PC-9 (cell line): ENCODE measurements at regions not wholly inside any gene's neighbourhood (a gene's known extent, or its start where the extent isn't known, plus 50 kb on each side); places are given as distances from the start of the nearest gene placed in this dataset.

Source experiments
- BruUV-seq: library from RNA; stranded (reverse); fragments of 400-500 nt; replicated peaks from 2 replicates; lab custom pipeline; 2021; lab: Mats Ljungman, UMichigan
- CTCF ChIA-PET: fragments of 300-600 bp; sonication (Branson Sonifier 250); formaldehyde crosslinking; loops from one replicate; lab custom pipeline; 2022; ENCODE audit warnings: antibody characterized with exemption; lab: Charles Lee
- POLR2A ChIA-PET: fragments of 300-600 bp; sonication (Branson Sonifier 250); formaldehyde crosslinking; loops from one replicate; lab custom pipeline; 2022; ENCODE audit warnings: antibody characterized with exemption; ENCODE audit not compliant: unreplicated experiment; lab: Charles Lee
- DNase-seq, 2 experiments: peaks; one replicate each; pipeline versions ENCODE4 v3.0.0 to v3.0.0-alpha.2; 2015 to 2022; ENCODE audit warnings: mixed read lengths in 1 of 2
- H2AFZ ChIP-seq: fragments of 200-600 bp; sonication (generic); 2 replicates; pipeline ENCODE4 v1.8.1; 2017; ENCODE audit warnings: antibody characterized with exemption
- H3F3A ChIP-seq: fragments of 200-600 bp; sonication (generic); 2 replicates; pipeline ENCODE4 v1.8.1; 2017; ENCODE audit warnings: antibody characterized with exemption, mild to moderate bottlenecking, low read depth; ENCODE audit not compliant: insufficient read depth
- H3K27ac ChIP-seq: fragments of 200-600 bp; sonication (generic); 2 replicates; pipeline ENCODE4 v1.6.1; 2016; ENCODE audit warnings: mixed run types
- H3K27me3 ChIP-seq: fragments of 200-600 bp; sonication (generic); 2 replicates; pipeline ENCODE4 v1.6.1; 2016; ENCODE audit warnings: low read depth, mixed run types; ENCODE audit not compliant: insufficient read depth
- H3K36me3 ChIP-seq: fragments of 200-600 bp; sonication (generic); 2 replicates; pipeline ENCODE4 v1.6.1; 2016; ENCODE audit warnings: low read depth, mixed run types
- H3K4me1 ChIP-seq: fragments of 200-600 bp; sonication (generic); replicated peaks from 2 replicates; pipeline ENCODE4 v1.6.1; 2016; ENCODE audit warnings: mixed run types; ENCODE audit not compliant: insufficient read depth
- H3K4me2 ChIP-seq: fragments of 200-600 bp; sonication (generic); 2 replicates; pipeline ENCODE4 v1.6.1; 2017; ENCODE audit warnings: mixed run types
- H3K4me3 ChIP-seq: fragments of 200-600 bp; sonication (generic); 2 replicates; pipeline ENCODE4 v1.6.1; 2016; ENCODE audit warnings: mixed run types
- H3K79me2 ChIP-seq: fragments of 200-600 bp; sonication (generic); 2 replicates; pipeline ENCODE4 v1.6.1; 2017; ENCODE audit warnings: low read depth, mixed run types
- H3K9me2 ChIP-seq: fragments of 200-600 bp; sonication (generic); 2 replicates; pipeline ENCODE4 v1.8.1; 2017; ENCODE audit warnings: mild to moderate bottlenecking; ENCODE audit not compliant: insufficient read depth
- H3K9me3 ChIP-seq: fragments of 200-600 bp; sonication (generic); 2 replicates; pipeline ENCODE4 v1.8.1; 2016; ENCODE audit warnings: low read depth; ENCODE audit not compliant: insufficient read depth
- H4K20me1 ChIP-seq: fragments of 200-600 bp; sonication (generic); 2 replicates; pipeline ENCODE4 v1.8.1; 2017; ENCODE audit not compliant: insufficient read depth
- CTCF ChIP-seq: fragments of 200-600 bp; sonication (generic); conservative IDR thresholded peaks from 2 replicates; pipeline ENCODE4 v1.6.1; 2017; ENCODE audit warnings: mixed run types, antibody characterized with exemption, mild to moderate bottlenecking, moderate library complexity
- EZH2 ChIP-seq: fragments of 200-600 bp; sonication (generic); IDR thresholded peaks from 2 replicates; pipeline ENCODE4 v1.8.0; 2017; ENCODE audit warnings: antibody characterized with exemption, low read depth
- intact Hi-C: fragments of 100-400 bp; cut with micrococcal nuclease; formaldehyde crosslinking; loops from one replicate; pipeline ENCODE4 v1.10.0; 2022; ENCODE audit not compliant: unreplicated experiment

- CTCF ChIA-PET, result no interaction called here
Measured at GRCh38 chr1:82478916-82479315, 678.2 kb downstream of the ADGRL2 start.

GRCh38 chr1:82472489-82473131 is 671.9 kb downstream of the ADGRL2 start:
- no peaks in the 10 kb centered on the region for H3K4me1 ChIP-seq
- H3K27ac ChIP-seq, result no peak overlapping the region
- no TSS peak for BruUV-seq
- no peak for DNase-seq
- no peak for TF ChIP-seq EZH2
- no peak for TF ChIP-seq CTCF
- no peaks in the 10 kb centered on the region for H3K9me3 ChIP-seq
- H3K4me2 ChIP-seq, result no peak overlapping the region
- no peak overlapping the region for H3K4me3 ChIP-seq
- intact Hi-C loops, result no loop called here
- H4K20me1 ChIP-seq, result no peaks in the 10 kb centered on the region
- no peak overlapping the region for H2AFZ ChIP-seq
- CTCF ChIA-PET, result no interaction called here
- H3F3A ChIP-seq, result no peaks in the 10 kb centered on the region
- H3K79me2 ChIP-seq, result no peaks in the 10 kb centered on the region
- no peaks in the 10 kb centered on the region for H3K27me3 ChIP-seq
- POLR2A ChIA-PET, result no interaction called here
- H3K36me3 ChIP-seq, result no peaks in the 10 kb centered on the region
- H3K9me2 ChIP-seq, result no peaks in the 10 kb centered on the region

More at GRCh38 chr1:82478916-82479315, 678.2 kb downstream of the ADGRL2 start:
- Histone ChIP-seq H3K4me2 (no peak overlapping the region), H3K4me3 (no peak overlapping the region), H4K20me1 (no peaks in the 10 kb centered on the region), H3F3A (no peaks in the 10 kb centered on the region), H2AFZ (no peak overlapping the region), H3K27ac (no peak overlapping the region), H3K9me2 (no peaks in the 10 kb centered on the region), H3K36me3 (no peaks in the 10 kb centered on the region), H3K79me2 (no peaks in the 10 kb centered on the region), H3K9me3 (no peaks in the 10 kb centered on the region), H3K27me3 (no peaks in the 10 kb centered on the region), H3K4me1 (no peaks in the 10 kb centered on the region)
- no TSS peak for BruUV-seq
- intact Hi-C loops, result no loop called here
- TF ChIP-seq EZH2 (no peak), CTCF (no peak)
- POLR2A ChIA-PET, result no interaction called here
- no peak for DNase-seq

- Histone ChIP-seq H3K79me2 (no peaks in the 10 kb centered on the region), H3K27ac (no peak overlapping the region), H3K9me3 (no peaks in the 10 kb centered on the region), H3K4me1 (no peaks in the 10 kb centered on the region), H3K36me3 (no peaks in the 10 kb centered on the region), H3F3A (no peaks in the 10 kb centered on the region), H3K27me3 (no peaks in the 10 kb centered on the region), H3K4me3 (no peak overlapping the region), H2AFZ (no peak overlapping the region), H3K9me2 (no peaks in the 10 kb centered on the region), H4K20me1 (no peaks in the 10 kb centered on the region), H3K4me2 (no peak overlapping the region)
- intact Hi-C loops, result no loop called here
- POLR2A ChIA-PET, result no interaction called here
- CTCF ChIA-PET, result no interaction called here
- BruUV-seq, result no TSS peak
- DNase-seq, result no peak
- TF ChIP-seq EZH2, result no peak
- no peak for TF ChIP-seq CTCF
Measured at GRCh38 chr1:82466891-82467290, 666.2 kb downstream of the ADGRL2 start.
